ENCODE measurements at regions not wholly inside any gene's neighbourhood (a gene's known extent, or its start where the extent isn't known, plus 50 kb on each side); places are given as distances from the start of the nearest gene placed in this dataset.

DNA sequence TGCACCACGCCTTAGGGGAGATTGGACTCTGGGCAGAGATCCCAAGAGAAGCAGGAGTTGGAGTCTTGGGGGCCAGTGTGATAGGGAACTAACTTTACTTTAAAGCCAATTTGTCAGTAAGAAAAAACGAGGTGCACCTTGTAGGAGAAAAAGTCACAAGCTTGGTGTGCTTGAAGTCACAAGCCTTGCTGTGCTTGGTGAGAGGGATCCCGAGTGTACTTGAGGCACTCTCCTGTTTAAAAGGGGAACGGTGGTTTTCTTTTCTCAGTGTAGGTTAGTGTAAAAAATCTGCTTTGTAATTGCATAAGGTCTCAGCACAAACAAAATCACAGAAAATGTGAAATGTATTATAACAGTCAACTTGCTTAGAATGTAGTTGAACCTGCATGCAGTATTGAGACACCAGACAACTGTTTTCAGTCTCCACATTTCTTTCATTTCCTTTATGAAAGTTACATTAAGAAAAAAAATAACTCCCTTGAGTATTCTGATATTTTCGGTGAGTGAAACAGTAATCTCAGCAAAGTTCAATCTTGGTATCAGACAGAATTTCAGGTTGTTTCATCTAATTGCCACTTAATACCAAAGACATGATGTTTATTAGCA lies 111.1 kb upstream of the DUSP22 start:
- DNase-seq: no peak

GRCh38 chr6:183668-184067 lies 108.6 kb upstream of the DUSP22 start:
- DNase-seq: no peak

DNA sequence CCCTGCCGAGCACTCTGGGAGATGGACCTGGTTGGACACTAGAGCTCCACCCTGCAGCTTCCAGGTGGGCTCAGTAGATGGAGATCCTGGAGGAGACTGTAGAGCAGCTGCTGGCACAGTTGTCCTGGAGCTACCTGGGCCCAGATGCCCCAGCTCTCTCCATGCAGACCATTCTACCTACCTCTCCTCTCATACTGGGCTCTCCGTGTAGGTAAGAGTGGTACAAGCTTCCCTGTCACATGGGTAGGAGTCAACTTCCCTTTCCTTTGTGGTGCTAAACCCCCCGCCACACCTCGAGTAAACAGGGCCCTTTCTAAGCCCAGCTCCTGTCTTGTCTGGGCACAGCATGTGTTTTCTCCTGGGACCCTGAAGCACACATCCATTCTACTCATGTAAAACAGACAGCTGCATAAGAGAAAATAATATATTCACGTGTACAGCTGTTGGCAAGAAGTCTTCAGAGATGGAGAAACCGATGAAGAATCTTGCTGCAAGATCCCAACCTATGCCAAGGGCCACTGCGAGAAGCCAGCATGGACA lies 108.1 kb upstream of the DUSP22 start:
- DNase-seq: no peak

DNA sequence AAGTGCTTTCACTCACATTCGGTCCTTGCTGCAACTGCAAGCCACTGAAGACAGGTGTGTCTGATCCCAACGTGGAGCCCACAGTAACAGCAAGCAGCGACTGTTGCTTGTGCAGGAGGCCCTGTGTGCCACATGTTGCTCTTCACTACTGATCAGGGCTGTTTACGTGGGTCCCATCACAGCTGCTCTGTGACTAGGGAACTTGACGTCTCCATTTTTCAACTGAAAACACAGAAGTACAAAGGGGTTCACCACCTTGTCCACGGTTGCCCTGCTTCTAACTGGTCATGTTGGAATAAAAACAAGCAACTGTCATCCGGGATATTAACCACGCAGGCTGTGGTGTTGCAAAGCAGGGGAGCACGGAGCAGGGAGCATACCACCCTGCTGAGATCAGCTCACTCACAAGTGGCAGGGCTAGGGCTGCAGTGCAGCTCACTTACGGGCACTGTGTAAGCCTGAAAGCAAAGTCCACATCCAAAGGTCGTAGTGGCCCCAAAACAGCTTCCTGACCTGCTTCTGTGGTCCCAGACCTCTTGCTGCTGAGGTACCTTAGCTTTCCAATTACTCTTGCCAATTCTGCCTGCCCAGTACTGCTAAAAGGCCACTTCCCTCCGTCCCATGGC lies 105.8 kb upstream of the DUSP22 start:
- no peak for DNase-seq

- DNase-seq: no peak
These were observed 105.0 kb upstream of the DUSP22 start for GRCh38 chr6:187210-187861.

DNA sequence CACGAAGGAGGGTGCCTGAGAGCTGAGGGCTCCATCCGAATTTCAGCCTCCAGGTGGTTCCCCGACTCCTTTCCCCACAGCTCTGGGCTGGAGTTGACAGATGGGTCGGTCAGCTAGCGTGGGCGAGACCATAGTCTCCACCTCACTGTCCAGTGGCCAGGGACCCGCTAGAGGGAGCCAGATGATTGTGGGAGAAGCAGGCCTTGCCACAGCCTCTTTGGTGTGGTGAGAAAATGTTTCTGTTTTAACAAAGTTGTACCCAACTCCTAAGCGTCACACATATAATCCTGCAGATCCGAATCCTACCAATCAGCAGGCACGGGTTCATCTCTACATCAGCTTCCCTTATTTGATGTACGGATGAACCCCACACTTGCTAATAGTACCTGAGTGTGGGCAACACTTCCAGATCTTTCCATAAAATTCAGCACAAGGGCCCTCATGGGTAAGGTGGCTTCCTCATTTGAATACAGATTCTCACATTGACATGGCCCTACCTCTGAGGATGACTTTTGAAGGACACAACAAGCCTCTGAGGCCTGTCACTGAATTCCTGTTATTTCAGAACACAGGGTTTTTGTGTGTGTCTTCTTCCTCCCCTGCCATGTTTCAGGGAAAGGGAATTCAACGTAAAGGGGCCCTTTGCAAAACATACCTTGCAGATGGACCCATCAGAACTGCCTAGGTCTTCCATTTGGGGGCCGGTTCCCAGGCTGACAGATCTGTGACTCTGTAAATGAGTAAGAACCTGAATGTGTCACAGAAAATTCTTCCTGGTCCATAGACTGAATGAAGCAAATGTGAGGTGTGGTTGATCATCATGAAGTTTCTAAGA lies 103.2 kb upstream of the DUSP22 start:
- DNase-seq: peak; percentile 88

DNA sequence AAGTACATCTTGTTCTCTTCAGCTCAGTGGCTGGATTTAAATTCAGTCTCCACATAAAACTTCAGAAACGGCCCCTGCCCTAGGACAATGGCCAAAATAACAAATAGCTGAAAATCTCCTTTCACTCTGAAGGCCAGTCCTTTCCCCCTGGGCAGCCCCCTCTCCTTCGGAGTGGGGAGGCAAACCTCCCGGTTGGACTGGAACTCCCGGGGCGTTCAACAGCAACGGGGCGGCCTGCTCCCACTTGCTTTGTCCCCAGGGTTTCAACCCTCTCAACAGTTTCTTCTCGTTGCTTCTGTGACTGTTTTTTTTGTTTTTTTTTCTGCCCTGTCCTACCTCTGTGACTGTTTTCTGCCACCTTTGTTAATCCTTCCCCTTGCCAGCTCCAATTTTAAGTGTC lies 102.6 kb upstream of the DUSP22 start:
- DNase-seq: no peak

GRCh38 chr6:190596-191395 lies 101.5 kb upstream of the DUSP22 start:
- no peak for DNase-seq

GRCh38 chr6:191487-192312 lies 100.6 kb upstream of the DUSP22 start:
- DNase-seq: no peak

DNA sequence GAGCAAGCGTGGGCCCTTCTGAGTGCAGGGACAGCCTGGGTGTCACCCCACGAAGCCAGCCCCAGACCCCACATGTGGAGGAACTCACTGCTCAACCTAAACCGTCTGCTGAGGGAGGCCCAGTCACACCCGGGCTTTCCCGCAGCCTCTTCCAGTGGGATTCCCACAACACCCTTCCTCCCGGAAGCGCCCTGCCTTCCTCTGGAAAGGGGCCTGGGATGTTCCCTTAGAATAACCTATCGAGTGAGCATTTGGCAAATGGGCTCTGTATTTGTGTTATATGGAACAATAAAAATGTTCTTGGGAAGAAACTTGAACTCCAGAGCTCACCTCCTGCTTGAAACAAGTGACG lies 100.0 kb upstream of the DUSP22 start:
- no peak for DNase-seq

GRCh38 chr6:193180-193579 lies 99.1 kb upstream of the DUSP22 start:
- no peak for DNase-seq

DNA sequence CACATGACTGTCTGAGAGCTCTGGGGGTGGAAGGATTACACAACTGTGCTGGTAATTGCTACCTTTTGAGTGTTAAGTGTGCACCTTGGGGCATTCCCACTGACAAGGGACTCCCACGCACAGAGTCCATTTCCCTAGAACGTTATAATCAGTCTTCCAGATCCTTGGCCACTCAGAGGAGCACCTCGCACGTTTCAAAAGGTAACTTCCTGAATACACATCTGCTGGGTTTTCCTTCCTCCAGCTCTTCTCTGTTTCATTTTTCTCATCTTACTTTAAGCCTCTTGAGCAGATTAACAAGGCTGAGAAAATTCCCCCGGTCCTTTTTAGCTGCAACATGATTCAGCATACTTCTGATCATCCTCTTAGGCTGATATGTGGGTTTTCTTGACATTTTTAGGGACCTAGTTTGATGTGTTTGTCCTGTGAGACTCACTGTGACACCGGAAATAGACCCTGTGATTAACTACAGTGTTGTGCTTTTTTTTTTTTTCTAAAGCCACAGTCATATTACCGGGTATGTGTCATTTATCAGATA lies 98.4 kb upstream of the DUSP22 start:
- DNase-seq: no peak

GRCh38 chr6:195861-196360 lies 96.4 kb upstream of the DUSP22 start:
- no peak for DNase-seq

GRCh38 chr6:196543-196942 lies 95.7 kb upstream of the DUSP22 start:
- no peak for DNase-seq

DNA sequence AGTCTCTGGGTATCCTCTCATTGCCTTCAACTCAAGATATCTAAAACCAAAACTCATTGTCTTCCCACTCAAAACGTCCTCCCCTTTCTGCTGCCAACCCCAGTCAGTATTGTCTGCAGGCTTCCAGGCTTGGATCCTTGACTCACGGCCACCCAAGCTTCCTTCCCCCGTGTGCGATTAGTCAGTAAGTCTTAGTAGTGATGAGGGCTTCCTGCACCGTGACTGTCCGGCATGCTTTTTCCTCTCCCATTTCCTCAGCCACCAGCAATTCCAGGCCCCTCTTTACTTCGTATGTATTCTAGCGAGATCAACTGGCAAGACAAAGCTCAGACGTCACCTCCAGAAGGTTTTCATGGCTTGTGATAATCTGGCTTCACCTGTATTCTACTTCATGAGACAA lies 88.6 kb upstream of the DUSP22 start:
- no peak for DNase-seq

- no peak for DNase-seq
These were observed 86.0 kb upstream of the DUSP22 start for GRCh38 chr6:206264-206663.

DNA sequence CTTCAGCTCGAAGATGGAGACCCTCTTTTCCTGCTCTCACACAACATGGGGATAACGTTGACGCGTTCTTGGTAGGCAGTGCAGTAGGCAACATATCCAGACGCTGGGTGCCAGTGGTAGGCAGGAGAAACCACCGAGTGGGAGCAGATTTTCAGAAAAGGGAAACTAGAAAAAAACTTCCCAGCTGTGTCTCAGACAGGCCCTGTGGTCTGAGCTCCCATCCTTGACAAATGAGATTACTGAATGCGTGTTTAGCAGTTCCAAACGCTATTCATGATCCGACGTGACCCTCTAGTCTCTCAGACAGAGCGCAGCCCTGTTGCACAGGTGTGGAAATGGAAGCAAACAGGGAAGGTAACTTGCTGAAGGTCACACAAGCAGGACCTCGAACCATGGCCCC lies 83.9 kb upstream of the DUSP22 start:
- DNase-seq: no peak

GRCh38 chr6:208938-209337 lies 83.3 kb upstream of the DUSP22 start:
- no peak for DNase-seq

DNA sequence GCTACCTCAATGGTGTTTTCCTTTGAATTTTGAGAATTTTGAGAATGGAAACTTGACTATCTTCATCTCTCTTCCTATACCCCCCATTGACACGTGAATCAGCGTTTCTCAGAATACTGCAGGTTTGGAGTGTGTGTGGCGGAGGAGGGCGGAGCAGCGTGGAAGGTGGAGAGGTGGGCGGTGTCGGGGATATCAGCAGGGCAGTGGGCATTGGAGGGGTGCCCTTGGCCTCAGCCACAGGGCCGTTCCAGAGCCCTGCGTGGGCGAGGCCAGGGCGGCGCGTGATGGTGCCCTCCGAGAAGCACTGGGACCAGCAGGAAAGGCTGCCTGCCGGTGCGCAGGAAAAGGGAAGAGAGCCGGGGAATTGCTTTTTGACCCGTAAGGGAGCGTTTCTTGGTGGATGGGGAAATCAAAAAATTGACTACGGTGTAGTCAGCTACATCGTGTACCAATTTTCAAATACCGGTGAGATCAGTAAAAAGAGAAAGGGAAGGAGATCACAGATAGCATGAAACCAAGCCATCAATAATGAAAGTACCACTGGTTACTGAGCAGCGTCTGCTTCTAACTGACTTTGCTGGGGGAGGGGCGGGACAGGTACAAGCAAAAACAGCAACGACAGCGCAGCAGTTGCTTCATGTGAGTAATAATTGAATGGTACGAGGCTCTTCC lies 82.7 kb upstream of the DUSP22 start:
- no peak for DNase-seq

DNA sequence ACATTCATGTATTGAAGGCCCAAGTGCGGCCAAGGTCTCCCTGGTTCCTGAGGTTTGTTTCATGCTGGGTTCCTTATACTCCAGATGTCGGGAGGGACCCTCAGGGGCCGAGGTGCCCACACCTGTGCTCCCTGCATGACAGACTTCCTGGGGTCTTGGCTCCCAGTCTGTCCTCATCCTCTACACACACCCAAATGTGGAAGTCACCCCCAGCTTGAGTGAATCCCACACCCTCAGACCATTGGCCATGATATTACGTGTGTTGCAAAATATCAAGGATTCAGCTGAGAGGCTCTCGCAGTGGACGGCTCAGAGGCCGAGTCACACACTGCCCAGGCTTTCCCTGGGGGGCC lies 82.2 kb upstream of the DUSP22 start:
- DNase-seq: no peak

Data from right forelimb (tissue), 1 donor.